ENCODE measurements at regions not wholly inside any gene's neighbourhood (a gene's known extent, or its start where the extent isn't known, plus 50 kb on each side); places are given as distances from the start of the nearest gene placed in this dataset.
A peak's percentile ranks its signal among the peaks of the same experiment; 100 is the strongest.

GRCh38 chr10:83909001-83909400 lies 230.3 kb upstream of the GHITM start:
- no peak overlapping the region for H3K27ac ChIP-seq
- intact Hi-C loops (cut with DNase I), result no loop called here
- no peak for ATAC-seq
- no peak for DNase-seq
- no peaks in the 10 kb centered on the region for H3K27me3 ChIP-seq
- no peaks in the 10 kb centered on the region for H3K4me1 ChIP-seq
- H3K4me3 ChIP-seq, result no peak overlapping the region
- H3K9me3 ChIP-seq, result no peaks in the 10 kb centered on the region
- no peaks in the 10 kb centered on the region for H3K36me3 ChIP-seq
- TF ChIP-seq, protein P1, sequence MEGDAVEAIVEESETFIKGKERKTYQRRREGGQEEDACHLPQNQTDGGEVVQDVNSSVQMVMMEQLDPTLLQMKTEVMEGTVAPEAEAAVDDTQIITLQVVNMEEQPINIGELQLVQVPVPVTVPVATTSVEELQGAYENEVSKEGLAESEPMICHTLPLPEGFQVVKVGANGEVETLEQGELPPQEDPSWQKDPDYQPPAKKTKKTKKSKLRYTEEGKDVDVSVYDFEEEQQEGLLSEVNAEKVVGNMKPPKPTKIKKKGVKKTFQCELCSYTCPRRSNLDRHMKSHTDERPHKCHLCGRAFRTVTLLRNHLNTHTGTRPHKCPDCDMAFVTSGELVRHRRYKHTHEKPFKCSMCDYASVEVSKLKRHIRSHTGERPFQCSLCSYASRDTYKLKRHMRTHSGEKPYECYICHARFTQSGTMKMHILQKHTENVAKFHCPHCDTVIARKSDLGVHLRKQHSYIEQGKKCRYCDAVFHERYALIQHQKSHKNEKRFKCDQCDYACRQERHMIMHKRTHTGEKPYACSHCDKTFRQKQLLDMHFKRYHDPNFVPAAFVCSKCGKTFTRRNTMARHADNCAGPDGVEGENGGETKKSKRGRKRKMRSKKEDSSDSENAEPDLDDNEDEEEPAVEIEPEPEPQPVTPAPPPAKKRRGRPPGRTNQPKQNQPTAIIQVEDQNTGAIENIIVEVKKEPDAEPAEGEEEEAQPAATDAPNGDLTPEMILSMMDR (IDR thresholded peaks at IDR 0.05), result no peak

DNA sequence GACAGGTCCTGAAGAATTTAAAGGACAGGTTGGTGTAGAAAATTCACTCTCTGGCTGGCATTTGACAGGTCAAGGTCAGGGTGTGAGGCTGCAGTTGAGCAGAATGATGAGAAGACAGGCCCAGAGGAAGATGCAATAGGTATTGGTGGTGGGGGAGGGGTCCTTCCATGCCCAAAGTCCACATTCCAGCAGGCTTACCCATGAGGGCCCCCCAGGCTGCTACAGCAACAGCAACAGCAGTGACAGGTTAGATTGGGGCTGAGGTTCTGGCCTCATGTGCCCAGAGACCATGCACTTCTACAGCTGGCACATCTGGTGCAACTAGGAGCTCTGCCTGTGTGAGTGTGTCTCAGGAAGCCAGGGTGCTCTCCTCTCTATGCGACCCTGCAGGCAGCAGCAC lies 223.5 kb upstream of the GHITM start:
- no peaks in the 10 kb centered on the region for H3K36me3 ChIP-seq
- no peak for DNase-seq
- H3K27me3 ChIP-seq, result no peaks in the 10 kb centered on the region
- TF ChIP-seq, protein P1 (IDR thresholded peaks at IDR 0.05), result no peak
- H3K27ac ChIP-seq, result no peak overlapping the region
- no peaks in the 10 kb centered on the region for H3K9me3 ChIP-seq
- H3K4me3 ChIP-seq, result no peak overlapping the region
- ATAC-seq, result no peak
- H3K4me1 ChIP-seq, result no peaks in the 10 kb centered on the region
- intact Hi-C loops (cut with DNase I), result no loop called here

DNA sequence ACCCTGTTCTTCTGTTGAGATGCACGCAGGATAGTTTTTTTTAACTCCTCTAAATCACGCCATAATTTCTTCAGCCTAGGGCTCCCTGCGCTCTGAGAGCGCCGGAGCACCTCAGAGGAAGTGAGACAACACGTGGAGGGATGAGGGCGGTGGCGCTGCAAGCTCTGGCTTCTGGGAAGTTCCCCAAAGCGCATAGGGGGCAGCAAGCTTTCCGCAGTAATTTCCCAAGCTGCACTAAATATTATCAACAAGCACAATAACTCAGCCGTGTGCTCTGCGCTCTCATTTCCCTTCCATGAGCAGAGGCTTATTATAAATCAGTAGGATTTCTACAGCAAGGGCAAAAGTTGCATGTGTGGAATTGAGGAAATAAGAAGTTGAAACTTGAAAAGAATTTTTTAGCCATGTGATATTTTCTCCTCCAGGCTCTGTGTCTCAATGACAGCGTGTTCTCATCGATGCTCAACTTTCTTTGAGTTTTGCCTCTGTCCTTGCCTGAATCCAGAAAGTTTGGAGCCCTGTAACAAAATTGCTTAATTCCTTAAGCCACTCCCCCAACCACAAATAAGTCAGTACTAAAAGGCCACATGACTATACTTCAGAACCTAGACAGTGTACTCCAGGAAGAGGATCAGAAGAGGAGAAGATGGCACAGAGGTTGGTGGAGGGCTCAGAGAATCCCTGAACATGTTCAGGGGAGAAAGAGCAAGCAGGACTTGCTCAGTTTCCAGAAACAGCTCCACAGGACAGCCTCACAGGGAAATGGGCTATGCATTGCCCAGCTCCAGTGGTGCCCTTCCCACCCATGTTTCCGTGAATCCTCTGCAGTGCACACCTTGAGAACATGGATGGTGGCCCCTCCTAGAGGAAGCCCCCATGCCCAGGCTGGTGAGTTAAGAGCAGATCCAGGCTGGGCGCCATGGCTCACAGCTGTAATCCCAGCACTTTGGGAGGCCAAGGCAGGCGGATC lies 221.5 kb upstream of the GHITM start:
- no peak overlapping the region for H3K27ac ChIP-seq
- no peaks in the 10 kb centered on the region for H3K4me1 ChIP-seq
- DNase-seq, result peak in 1 of 4 donors; percentile 52
- no peaks in the 10 kb centered on the region for H3K9me3 ChIP-seq
- TF ChIP-seq, protein P1 (IDR thresholded peaks at IDR 0.05), result no peak
- H3K36me3 ChIP-seq, result no peaks in the 10 kb centered on the region
- no peak overlapping the region for H3K4me3 ChIP-seq
- intact Hi-C loops (cut with DNase I), result no loop called here
- ATAC-seq, result peak; percentile 68
- H3K27me3 ChIP-seq, result no peaks in the 10 kb centered on the region

DNA sequence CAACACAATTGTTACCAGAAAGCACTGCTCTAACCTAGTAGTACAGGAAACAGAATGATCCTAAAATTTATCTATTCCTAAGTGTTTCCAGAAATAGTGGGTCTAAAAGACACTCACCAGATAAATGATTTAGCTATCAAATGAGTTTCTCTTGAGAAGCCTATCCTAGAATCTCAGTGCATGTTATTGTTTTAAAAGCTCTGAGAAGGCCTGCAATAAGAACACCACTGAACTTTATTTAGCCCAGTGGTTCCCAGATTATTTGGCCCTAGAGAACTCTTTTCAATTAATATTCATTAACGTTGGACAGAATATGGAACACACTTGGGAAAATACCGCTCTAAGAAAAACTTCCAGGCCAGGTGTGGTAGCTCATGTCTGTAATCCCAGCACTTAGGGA lies 220.1 kb upstream of the GHITM start:
- intact Hi-C loops (cut with DNase I), result no loop called here
- H3K9me3 ChIP-seq, result no peaks in the 10 kb centered on the region
- TF ChIP-seq, protein P1 (IDR thresholded peaks at IDR 0.05), result no peak
- no peak overlapping the region for H3K4me3 ChIP-seq
- H3K27ac ChIP-seq, result no peak overlapping the region
- ATAC-seq, result no peak
- H3K4me1 ChIP-seq, result no peaks in the 10 kb centered on the region
- no peak for DNase-seq
- no peaks in the 10 kb centered on the region for H3K36me3 ChIP-seq
- no peaks in the 10 kb centered on the region for H3K27me3 ChIP-seq

GRCh38 chr10:83921984-83922860 lies 217.1 kb upstream of the GHITM start:
- no peak for ATAC-seq
- Histone ChIP-seq H3K27me3 (no peaks in the 10 kb centered on the region), H3K4me3 (no peak overlapping the region), H3K9me3 (no peaks in the 10 kb centered on the region), H3K36me3 (no peaks in the 10 kb centered on the region), H3K4me1 (no peaks in the 10 kb centered on the region), H3K27ac (no peak overlapping the region)
- TF ChIP-seq, protein P1 (IDR thresholded peaks at IDR 0.05), result no peak
- no peak for DNase-seq
- intact Hi-C loops (cut with DNase I), result no loop called here
